ENCODE measurements at regions not wholly inside any gene's neighbourhood (a gene's known extent, or its start where the extent isn't known, plus 50 kb on each side); places are given as distances from the start of the nearest gene placed in this dataset.

GRCh38 chr2:35033748-35034147 lies 1321.8 kb upstream of the CRIM1 start:
- TF ChIP-seq TAF1 (conservative IDR thresholded peaks at IDR 0.05) (no peak), GABPA (IDR thresholded peaks at IDR 0.05 in 1 of 2, conservative IDR thresholded peaks at IDR 0.05 in 1 of 2) (no peak)
